ENCODE measurements at regions not wholly inside any gene's neighbourhood (a gene's known extent, or its start where the extent isn't known, plus 50 kb on each side); places are given as distances from the start of the nearest gene placed in this dataset.
"Not testable (repeated sequence)": the region's sequence is repeated elsewhere in the genome, so short reads cannot be mapped to it uniquely, and the experiment has no call there.

GRCh38 chr6:122198922-122199321 is 200.5 kb upstream of the HSF2 start:
- no peak for DNase-seq

- DNase-seq, result no peak
These were observed 199.0 kb upstream of the HSF2 start for GRCh38 chr6:122200440-122200839.

GRCh38 chr6:122202576-122203137 is 196.8 kb upstream of the HSF2 start:
- DNase-seq, result no peak

GRCh38 chr6:122207061-122207460 is 192.4 kb upstream of the HSF2 start:
- DNase-seq, result no peak

- DNase-seq, result no peak
These were observed 191.7 kb upstream of the HSF2 start for GRCh38 chr6:122207794-122208193.

- DNase-seq, result no peak
These were observed 184.7 kb upstream of the HSF2 start for GRCh38 chr6:122214605-122215318.

GRCh38 chr6:122220254-122220653 is 179.2 kb upstream of the HSF2 start:
- no peak for DNase-seq

GRCh38 chr6:122222761-122223160 is 176.7 kb upstream of the HSF2 start:
- DNase-seq, result no peak

- no peak for DNase-seq
These were observed 176.2 kb upstream of the HSF2 start for GRCh38 chr6:122223251-122223650.

GRCh38 chr6:122238861-122239260 is 160.6 kb upstream of the HSF2 start:
- no peak for DNase-seq

- no peak for DNase-seq
These were observed 152.4 kb upstream of the HSF2 start for GRCh38 chr6:122246906-122247658.

- DNase-seq, result no peak
These were observed 151.3 kb upstream of the HSF2 start for GRCh38 chr6:122248001-122248669.

- no peak for DNase-seq
These were observed 150.6 kb upstream of the HSF2 start for GRCh38 chr6:122248844-122249243.

GRCh38 chr6:122258839-122259238 is 140.6 kb upstream of the HSF2 start:
- DNase-seq, result no peak

- DNase-seq, result no peak
These were observed 134.9 kb upstream of the HSF2 start for GRCh38 chr6:122264557-122264956.

- no peak for DNase-seq
These were observed 133.7 kb upstream of the HSF2 start for GRCh38 chr6:122265755-122266154.

GRCh38 chr6:122268394-122268793 is 131.1 kb upstream of the HSF2 start:
- DNase-seq, result no peak

GRCh38 chr6:122276637-122277036 is 122.8 kb upstream of the HSF2 start:
- DNase-seq, result no peak

- DNase-seq, result not testable (repeated sequence)
These were observed 119.1 kb upstream of the HSF2 start for GRCh38 chr6:122280105-122281021.

- no peak for DNase-seq
These were observed 115.6 kb upstream of the HSF2 start for GRCh38 chr6:122283884-122284283.

- DNase-seq, result no peak
These were observed 114.6 kb upstream of the HSF2 start for GRCh38 chr6:122284848-122285247.

Measured in occipital lobe (tissue), 1 donor.